H1 (cell line): ENCODE measurements at regions not wholly inside any gene's neighbourhood (a gene's known extent, or its start where the extent isn't known, plus 50 kb on each side); places are given as distances from the start of the nearest gene placed in this dataset.

Experiments
- CBX5 ChIP-seq: fragments of 300-800, 300-1000 bp; sonication (generic); IDR thresholded peaks from 2 replicates; pipeline ENCODE4 v1.7.1; 2016; ENCODE audit warnings: antibody characterized with exemption, low read length, low read depth
- CEBPB ChIP-seq: IDR thresholded peaks from 2 replicates; pipeline ENCODE4 v1.6.1; 2012; ENCODE audit warnings: low read depth, low read length
- CREB1 ChIP-seq: IDR thresholded peaks from 2 replicates; pipeline ENCODE4 v1.6.1; 2012; ENCODE audit warnings: inconsistent platforms
- CTCF ChIP-seq, 3 experiments: IDR thresholded peaks; 1 replicate in 2 of 3; 2 replicates in 1 of 3; pipeline versions ENCODE4 v1.5.1 to v1.6.1; 2011; ENCODE audit warnings: low read length in 3 of 3, mild to moderate bottlenecking in 3 of 3, inconsistent platforms in 2 of 3, low read depth in 1 of 3, moderate library complexity in 1 of 3; ENCODE audit not compliant: insufficient read depth in 1 of 3; ENCODE audit errors: control extremely low read depth in 1 of 3
- EZH2 ChIP-seq: fragments of 200-600 bp; sonication (generic); IDR thresholded peaks from 2 replicates; pipeline ENCODE4 v1.7.1; 2012; ENCODE audit warnings: low read depth, mild to moderate bottlenecking, moderate library complexity, low read length, inconsistent platforms; ENCODE audit not compliant: severe bottlenecking
- GABPA ChIP-seq: IDR thresholded peaks from 2 replicates; pipeline ENCODE4 v1.6.1; 2011; ENCODE audit warnings: mild to moderate bottlenecking, low read length, moderate library complexity, borderline replicate concordance; ENCODE audit not compliant: insufficient read depth
- KDM5A ChIP-seq: fragments of 200-600 bp; IDR thresholded peaks from 2 replicates; pipeline ENCODE4 v1.7.1; 2012; ENCODE audit warnings: mild to moderate bottlenecking, low read length, inconsistent platforms, mixed read lengths
- MAFK ChIP-seq: IDR thresholded peaks from 2 replicates; pipeline ENCODE4 v1.6.1; 2012; ENCODE audit warnings: low read depth, mild to moderate bottlenecking, improper control_type of control experiment, low read length
- SUZ12 ChIP-seq: fragments of 200-600 bp; sonication (generic); IDR thresholded peaks from 2 replicates; pipeline ENCODE4 v1.6.1; 2012; ENCODE audit warnings: mild to moderate bottlenecking, inconsistent platforms, low read length, moderate library complexity, mixed read lengths

DNA sequence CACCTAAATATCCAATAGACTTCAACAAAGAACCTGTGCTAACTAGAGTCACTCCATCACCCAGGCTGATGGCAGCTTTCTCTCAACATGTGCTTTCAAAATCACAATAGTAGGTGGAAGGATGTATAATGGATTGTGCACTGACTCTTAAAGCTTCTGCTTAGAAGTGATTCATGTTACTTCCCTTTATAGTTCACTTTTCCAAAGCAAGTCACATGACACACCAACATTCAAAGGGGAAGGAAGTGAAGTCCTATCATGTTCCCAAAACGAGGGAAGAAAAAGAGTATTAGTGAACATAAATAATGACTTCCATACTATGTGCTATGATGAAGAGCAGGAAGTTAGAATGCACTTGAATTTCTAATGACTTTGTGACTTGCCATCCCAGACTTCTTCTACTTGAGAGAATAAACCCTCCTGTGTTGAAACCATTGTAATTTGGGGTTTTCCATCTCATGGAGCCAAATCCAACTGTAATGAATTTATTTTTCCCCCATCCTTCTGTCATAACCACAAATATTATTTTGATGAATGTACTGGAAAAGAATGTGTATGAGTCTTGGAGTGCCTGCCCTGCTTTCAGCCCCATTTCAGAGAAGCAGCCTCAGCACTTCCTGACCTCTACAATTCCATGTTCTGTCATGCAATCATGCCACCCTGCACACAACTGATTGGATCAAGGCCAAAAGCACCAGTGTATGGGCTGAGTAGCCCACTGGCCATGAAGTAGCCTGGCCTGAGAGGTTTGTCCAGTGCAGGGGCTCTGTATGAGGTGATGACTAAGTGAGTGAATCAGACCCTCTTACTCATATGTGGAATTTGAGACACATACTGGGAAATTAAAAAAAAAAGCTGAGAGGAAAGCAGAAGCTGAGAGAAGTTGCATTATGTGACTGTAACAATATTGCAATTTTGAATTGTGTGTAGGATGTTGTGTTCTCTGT is 525.9 kb upstream of the CLINT1 start:
- TF ChIP-seq CTCF (IDR thresholded peaks at IDR 0.05; ENCODE audit: control extremely low read depth in 1 of 3, insufficient read depth in 1 of 3, low read depth in 1 of 3, low read length in 3 of 3): no peak
- no peak for TF ChIP-seq EZH2
- no peak for TF ChIP-seq KDM5A
- no peak for TF ChIP-seq CREB1
- no peak for TF ChIP-seq GABPA
- no peak for TF ChIP-seq SUZ12
- no peak for TF ChIP-seq CBX5
- no peak for TF ChIP-seq MAFK
- no peak for TF ChIP-seq CEBPB
